T-helper 2 cell treated with Interferon-gamma antibody and Interleukin-4, amounts not matched to agents 5 μg/mL and 100 μg/mL, for 36 hours (primary cell): ENCODE measurements at regions not wholly inside any gene's neighbourhood (a gene's known extent, or its start where the extent isn't known, plus 50 kb on each side); places are given as distances from the start of the nearest gene placed in this dataset.

Source experiments
- DNase-seq: peaks from one replicate; pipeline ENCODE4 v3.0.0; 2021; ENCODE audit warnings: low spot score
- H3K27ac Mint-ChIP-seq: one replicate; pipeline ENCODE4 v1.8.0; 2021; ENCODE audit warnings: mild to moderate bottlenecking, mixed read lengths
- H3K27me3 Mint-ChIP-seq: one replicate; pipeline ENCODE4 v1.8.0; 2021; ENCODE audit warnings: low read depth, mixed read lengths
- H3K36me3 Mint-ChIP-seq: one replicate; pipeline ENCODE4 v1.8.0; 2021; ENCODE audit warnings: low read depth, mixed read lengths
- H3K4me1 Mint-ChIP-seq: one replicate; pipeline ENCODE4 v1.8.0; 2021; ENCODE audit warnings: low read depth, mixed read lengths
- H3K4me3 Mint-ChIP-seq: one replicate; pipeline ENCODE4 v1.8.0; 2022; ENCODE audit warnings: mild to moderate bottlenecking, moderate library complexity, mixed read lengths
- H3K9me3 Mint-ChIP-seq: one replicate; pipeline ENCODE4 v1.8.0; 2021; ENCODE audit warnings: mixed read lengths

DNA sequence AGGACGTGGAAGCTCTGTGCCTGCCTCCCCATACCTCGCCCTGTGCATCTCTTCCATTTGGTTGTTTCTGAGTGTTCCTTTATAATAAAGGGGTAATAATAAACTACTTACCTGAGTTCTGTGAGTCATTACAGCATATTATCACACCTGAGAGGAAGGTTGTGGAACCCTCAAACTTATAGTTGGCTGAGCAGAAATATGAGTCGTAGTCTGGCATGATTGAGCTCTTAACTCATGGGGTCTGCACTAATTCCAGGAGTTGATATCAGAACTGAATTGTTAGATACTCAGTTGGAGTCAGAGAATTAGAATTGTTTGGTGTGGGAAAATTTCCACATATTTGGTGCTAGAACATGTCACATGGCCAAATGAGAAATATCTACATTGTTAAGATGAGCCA, 52.4 kb upstream of the HTR2A start:
- Mint-ChIP-seq H3K27me3 (peaks cover 5% of the 10 kb centered on the region), H3K36me3 (no peaks in the 10 kb centered on the region), H3K4me1 (no peaks in the 10 kb centered on the region), H3K9me3 (peaks cover 7% of the 10 kb centered on the region), H3K4me3 (no peak overlapping the region), H3K27ac (no peak overlapping the region)
- DNase-seq = no peak

DNA sequence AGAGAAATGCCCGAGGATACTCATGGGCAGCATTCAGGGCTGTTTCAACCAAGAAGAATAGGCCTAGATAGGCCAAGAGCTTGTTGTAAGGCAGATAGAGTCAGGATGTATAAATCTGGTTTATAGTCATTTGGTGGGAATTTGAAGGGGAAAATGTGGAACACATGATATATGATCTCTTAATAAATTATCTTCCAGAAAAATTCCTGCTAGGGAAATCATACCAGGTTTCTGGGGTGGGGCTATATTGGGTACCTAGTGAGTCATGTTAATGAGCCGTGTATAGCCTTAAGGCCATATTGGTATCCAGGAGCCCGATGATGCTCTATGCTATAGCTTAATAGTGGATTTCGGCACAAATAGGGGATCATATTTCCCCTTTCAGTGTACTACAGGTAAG, 51.5 kb upstream of the HTR2A start:
- no peak for DNase-seq
- no peaks in the 10 kb centered on the region for H3K4me1 Mint-ChIP-seq
- H3K4me3 Mint-ChIP-seq = no peak overlapping the region
- no peak overlapping the region for H3K27ac Mint-ChIP-seq
- peaks cover 14% of the 10 kb centered on the region for H3K9me3 Mint-ChIP-seq
- H3K27me3 Mint-ChIP-seq = peaks cover 5% of the 10 kb centered on the region
- H3K36me3 Mint-ChIP-seq = no peaks in the 10 kb centered on the region

DNA sequence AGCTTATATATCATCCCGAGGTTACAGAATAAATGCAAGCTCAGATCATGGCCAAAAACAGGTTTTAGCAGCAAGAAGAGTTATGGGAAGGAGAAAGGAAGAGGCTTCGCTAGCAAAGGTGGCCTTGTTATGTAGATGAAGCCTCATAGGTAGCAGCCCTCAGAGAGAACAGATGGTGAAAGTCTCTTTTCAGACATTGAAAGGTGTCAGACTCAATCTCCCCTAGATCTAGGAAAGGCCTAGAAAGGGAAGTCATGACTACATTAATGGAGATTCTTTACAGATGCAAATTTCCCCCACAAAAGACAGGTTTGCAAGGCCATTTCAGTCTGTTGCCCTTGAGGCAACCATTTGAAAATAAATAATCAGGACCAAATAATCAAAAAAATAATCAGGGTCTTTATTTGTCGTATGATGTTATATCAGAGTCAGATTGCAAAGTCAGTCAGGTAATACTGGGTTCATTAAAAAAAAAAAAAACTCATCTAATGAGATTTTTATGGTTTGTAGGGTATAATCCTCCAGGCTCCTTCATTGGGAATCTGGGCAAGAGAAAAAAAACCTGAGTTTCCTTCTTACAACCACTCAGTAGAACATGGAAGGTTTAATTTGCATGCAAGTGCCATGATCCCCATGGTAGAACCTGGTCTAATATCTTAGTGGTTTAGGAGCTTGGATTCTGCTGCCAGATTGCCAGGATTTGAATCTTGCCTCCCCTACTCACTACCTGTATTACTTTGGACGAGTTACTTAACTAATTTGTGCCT, 50.8 kb upstream of the HTR2A start:
- no peak overlapping the region for H3K4me3 Mint-ChIP-seq
- H3K4me1 Mint-ChIP-seq = no peaks in the 10 kb centered on the region
- no peak for DNase-seq
- no peak overlapping the region for H3K27ac Mint-ChIP-seq
- no peaks in the 10 kb centered on the region for H3K36me3 Mint-ChIP-seq
- H3K27me3 Mint-ChIP-seq = peaks cover 5% of the 10 kb centered on the region
- H3K9me3 Mint-ChIP-seq = peaks cover 14% of the 10 kb centered on the region
